Fibroblast of mammary gland (primary cell): ENCODE measurements at regions not wholly inside any gene's neighbourhood (a gene's known extent, or its start where the extent isn't known, plus 50 kb on each side); places are given as distances from the start of the nearest gene placed in this dataset.

ENCODE experiments used
- DNase-seq: peaks from one replicate; pipeline ENCODE4 v3.0.0-alpha.2; 2010; ENCODE audit warnings: low read depth
- H3K4me3 ChIP-seq: 2 replicates; pipeline ENCODE4 v1.5.1; 2011; ENCODE audit warnings: low read depth, mild to moderate bottlenecking, low read length, moderate library complexity; ENCODE audit not compliant: control insufficient read depth
- CTCF ChIP-seq: conservative IDR thresholded peaks from 2 replicates; pipeline ENCODE4 v1.5.1; 2011; ENCODE audit warnings: low read depth, low read length, inconsistent platforms; ENCODE audit not compliant: control insufficient read depth, insufficient read depth

- no peak for TF ChIP-seq CTCF
Measured at GRCh38 chr14:85412756-85413155, 117.2 kb upstream of the FLRT2 start.

GRCh38 chr14:85413836-85414526 is 116.0 kb upstream of the FLRT2 start:
- no peak overlapping the region for H3K4me3 ChIP-seq
- no peak for DNase-seq
- TF ChIP-seq CTCF, result no peak

More at GRCh38 chr14:85412756-85413155, 117.2 kb upstream of the FLRT2 start:
- H3K4me3 ChIP-seq, result no peak overlapping the region
- no peak for DNase-seq

- peak; percentile 99 for DNase-seq
Measured at GRCh38 chr14:85415015-85415712, 114.8 kb upstream of the FLRT2 start.

GRCh38 chr14:85416771-85417170 is 113.2 kb upstream of the FLRT2 start:
- DNase-seq, result peak; percentile 84
- no peak for TF ChIP-seq CTCF
- H3K4me3 ChIP-seq, result no peak overlapping the region

More at GRCh38 chr14:85415015-85415712, 114.8 kb upstream of the FLRT2 start:
- TF ChIP-seq CTCF, result peak; percentile 78
- H3K4me3 ChIP-seq, result peak overlapping the region; percentile 15

GRCh38 chr14:85417396-85417795 is 112.5 kb upstream of the FLRT2 start:
- no peak overlapping the region for H3K4me3 ChIP-seq
- TF ChIP-seq CTCF, result no peak
- DNase-seq, result no peak

- TF ChIP-seq CTCF, result no peak
- H3K4me3 ChIP-seq, result no peak overlapping the region
- DNase-seq, result no peak
Measured at GRCh38 chr14:85418721-85419120, 111.2 kb upstream of the FLRT2 start.
